ENCODE measurements at regions not wholly inside any gene's neighbourhood (a gene's known extent, or its start where the extent isn't known, plus 50 kb on each side); places are given as distances from the start of the nearest gene placed in this dataset.

DNA sequence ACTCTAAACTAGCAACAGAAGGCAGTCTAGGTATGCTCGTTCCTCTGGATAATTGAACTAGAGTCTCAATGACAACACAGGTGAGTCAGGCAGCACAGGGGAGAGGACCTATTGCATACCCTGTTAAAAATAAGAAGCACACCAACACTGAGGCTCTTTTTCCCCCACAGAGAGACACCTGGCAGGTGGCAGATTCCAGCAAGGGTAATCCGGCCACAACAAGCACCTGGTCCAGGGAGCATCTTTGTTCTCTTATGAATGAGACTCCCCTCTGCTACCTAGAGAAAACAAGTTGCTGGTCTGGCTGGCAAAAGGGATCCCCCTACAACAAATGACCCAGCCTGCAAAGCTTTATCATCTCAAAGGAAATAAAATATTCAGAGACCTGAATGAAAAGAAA, 508.9 kb upstream of the POU3F3 start:
- TF ChIP-seq, protein P1, sequence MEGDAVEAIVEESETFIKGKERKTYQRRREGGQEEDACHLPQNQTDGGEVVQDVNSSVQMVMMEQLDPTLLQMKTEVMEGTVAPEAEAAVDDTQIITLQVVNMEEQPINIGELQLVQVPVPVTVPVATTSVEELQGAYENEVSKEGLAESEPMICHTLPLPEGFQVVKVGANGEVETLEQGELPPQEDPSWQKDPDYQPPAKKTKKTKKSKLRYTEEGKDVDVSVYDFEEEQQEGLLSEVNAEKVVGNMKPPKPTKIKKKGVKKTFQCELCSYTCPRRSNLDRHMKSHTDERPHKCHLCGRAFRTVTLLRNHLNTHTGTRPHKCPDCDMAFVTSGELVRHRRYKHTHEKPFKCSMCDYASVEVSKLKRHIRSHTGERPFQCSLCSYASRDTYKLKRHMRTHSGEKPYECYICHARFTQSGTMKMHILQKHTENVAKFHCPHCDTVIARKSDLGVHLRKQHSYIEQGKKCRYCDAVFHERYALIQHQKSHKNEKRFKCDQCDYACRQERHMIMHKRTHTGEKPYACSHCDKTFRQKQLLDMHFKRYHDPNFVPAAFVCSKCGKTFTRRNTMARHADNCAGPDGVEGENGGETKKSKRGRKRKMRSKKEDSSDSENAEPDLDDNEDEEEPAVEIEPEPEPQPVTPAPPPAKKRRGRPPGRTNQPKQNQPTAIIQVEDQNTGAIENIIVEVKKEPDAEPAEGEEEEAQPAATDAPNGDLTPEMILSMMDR (IDR thresholded peaks at IDR 0.05), result no peak
- TF ChIP-seq POLR2AphosphoS5 (IDR thresholded peaks at IDR 0.05) (no peak), POLR2A (IDR thresholded peaks at IDR 0.05) (no peak), EP300 (IDR thresholded peaks at IDR 0.05) (no peak)

Measured in upper lobe of left lung (tissue), 4 donors.